ENCODE measurements at regions not wholly inside any gene's neighbourhood (a gene's known extent, or its start where the extent isn't known, plus 50 kb on each side); places are given as distances from the start of the nearest gene placed in this dataset.

DNA sequence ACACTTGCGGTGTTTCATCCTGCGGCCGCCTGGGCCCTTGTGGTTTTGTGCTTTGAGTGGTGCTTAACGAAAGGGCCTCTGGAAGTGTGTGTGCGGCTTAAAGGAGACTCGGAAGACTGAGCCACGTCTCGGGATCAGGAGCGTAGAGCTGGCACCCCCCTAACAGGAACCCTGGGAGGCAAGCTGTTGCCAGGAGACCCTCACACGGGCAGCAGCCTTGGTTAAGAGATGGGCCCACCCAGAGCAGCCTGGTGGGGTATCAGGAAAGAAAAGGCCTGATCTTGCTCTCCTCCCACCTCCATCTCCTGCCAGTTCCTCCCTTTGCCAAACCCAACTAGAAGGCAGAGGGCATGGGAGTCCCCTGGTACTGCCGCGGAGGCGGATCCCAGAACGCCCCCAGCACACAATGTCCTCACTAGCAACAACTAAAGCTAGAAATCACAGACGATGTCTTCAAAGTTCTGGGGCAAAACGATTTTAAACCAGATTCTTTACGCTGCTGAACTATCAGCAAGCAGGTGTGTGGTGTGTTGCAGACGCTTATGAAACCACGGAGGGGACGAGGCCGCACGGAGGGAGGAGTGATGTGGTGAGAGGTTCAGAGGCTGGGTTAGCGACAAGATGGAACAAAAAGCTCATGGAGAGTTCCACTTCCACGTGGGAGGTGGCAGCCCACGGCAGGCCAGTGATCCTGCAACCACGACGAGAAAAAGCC is 67.0 kb upstream of the INPP5A start:
- DNase-seq = no peak
- in situ Hi-C loops (cut with MboI) = loop anchor here (5.0 kb wide), 1 partner anchor 72 kb away; no protein-coding TSS in a partner anchor
- H3K79me2 ChIP-seq (ENCODE audit: insufficient read depth) = no peaks in the 10 kb centered on the region
- H3K9ac ChIP-seq = no peak overlapping the region
- no peak overlapping the region for H3K27ac ChIP-seq
- H3K36me3 ChIP-seq (ENCODE audit: low read depth) = no peaks in the 10 kb centered on the region
- H4K20me1 ChIP-seq (ENCODE audit: insufficient read depth) = no peaks in the 10 kb centered on the region
- no peaks in the 10 kb centered on the region for H3K9me3 ChIP-seq (ENCODE audit: low read depth)
- 84 to 86% methylated on average over 27 of the region's 27 CpGs for WGBS, 2 experiments (ENCODE audit: low coverage in 1 of 2, low lambda C conversion rate in 2 of 2, missing lambda C conversion rate in 2 of 2)
- no peaks in the 10 kb centered on the region for H3K4me1 ChIP-seq (ENCODE audit: insufficient read depth)
- H3K9me2 ChIP-seq (ENCODE audit: insufficient read depth) = no peaks in the 10 kb centered on the region
- H3K4me3 ChIP-seq = no peak overlapping the region
- H3K27me3 ChIP-seq (replicated peaks; ENCODE audit: insufficient read depth) = 0 out of 2 replicates have a peak, but pooled peaks cover 12% of the 10 kb centered on the region
- no peak for TF ChIP-seq EZH2 (IDR thresholded peaks at IDR 0.05; ENCODE audit: insufficient read depth, poor library complexity, severe bottlenecking)
- TF ChIP-seq EZH2phosphoT487 (IDR thresholded peaks at IDR 0.05; ENCODE audit: insufficient read depth, low read depth) = no peak
- no peak overlapping the region for H2AFZ ChIP-seq
- H3K4me2 ChIP-seq (ENCODE audit: unreplicated experiment) = no peak overlapping the region
- H3F3A ChIP-seq (ENCODE audit: insufficient read depth) = no peaks in the 10 kb centered on the region

- Histone ChIP-seq H3K79me2 (ENCODE audit: insufficient read depth) (no peaks in the 10 kb centered on the region), H3K4me1 (ENCODE audit: insufficient read depth) (no peaks in the 10 kb centered on the region), H3K9ac (no peak overlapping the region), H3F3A (ENCODE audit: insufficient read depth) (no peaks in the 10 kb centered on the region), H3K9me3 (ENCODE audit: low read depth) (no peaks in the 10 kb centered on the region), H2AFZ (no peak overlapping the region), H3K4me2 (ENCODE audit: unreplicated experiment) (no peak overlapping the region), H3K27ac (no peak overlapping the region), H3K27me3 (replicated peaks; ENCODE audit: insufficient read depth) (0 out of 2 replicates have a peak, but pooled peaks cover 15% of the 10 kb centered on the region), H4K20me1 (ENCODE audit: insufficient read depth) (no peaks in the 10 kb centered on the region), H3K9me2 (ENCODE audit: insufficient read depth) (no peaks in the 10 kb centered on the region), H3K36me3 (ENCODE audit: low read depth) (no peaks in the 10 kb centered on the region), H3K4me3 (no peak overlapping the region)
- no peak for TF ChIP-seq EZH2 (IDR thresholded peaks at IDR 0.05; ENCODE audit: insufficient read depth, poor library complexity, severe bottlenecking)
- no peak for TF ChIP-seq EZH2phosphoT487 (IDR thresholded peaks at IDR 0.05; ENCODE audit: insufficient read depth, low read depth)
- WGBS, 2 experiments (ENCODE audit: low coverage in 1 of 2, low lambda C conversion rate in 2 of 2, missing lambda C conversion rate in 2 of 2) = 68 to 78% methylated on average over 4 of the region's 4 CpGs
- no peak for DNase-seq
- in situ Hi-C loops (cut with MboI) = loop anchor here (5.0 kb wide), 1 partner anchor 71 kb away; no protein-coding TSS in a partner anchor
Measured at GRCh38 chr10:132471125-132471451, 66.5 kb upstream of the INPP5A start.

DNA sequence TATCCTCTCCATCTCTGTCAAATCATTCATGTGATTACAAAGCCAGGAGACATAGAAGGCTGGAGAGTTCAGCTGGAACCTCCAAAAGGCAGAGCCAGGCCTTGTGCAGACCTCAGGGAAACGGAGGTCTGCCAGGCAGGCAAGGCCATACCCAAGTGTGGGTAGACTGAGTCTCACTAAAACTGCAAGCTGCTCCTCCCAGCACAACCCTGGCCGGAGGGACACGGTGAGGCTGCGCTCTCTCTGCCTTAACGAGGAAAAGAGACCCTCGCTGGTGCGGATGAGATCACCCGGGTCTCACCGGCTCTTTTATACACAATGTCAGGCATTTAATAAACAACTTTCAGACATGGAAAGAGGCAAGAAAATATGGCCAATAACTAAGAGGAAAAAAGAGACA is 66.1 kb upstream of the INPP5A start:
- Histone ChIP-seq H3K9me2 (ENCODE audit: insufficient read depth) (no peaks in the 10 kb centered on the region), H3K4me2 (ENCODE audit: unreplicated experiment) (no peak overlapping the region), H3K4me1 (ENCODE audit: insufficient read depth) (no peaks in the 10 kb centered on the region), H3K9me3 (ENCODE audit: low read depth) (no peaks in the 10 kb centered on the region), H4K20me1 (ENCODE audit: insufficient read depth) (no peaks in the 10 kb centered on the region), H3K4me3 (no peak overlapping the region), H3K9ac (no peak overlapping the region), H3K36me3 (ENCODE audit: low read depth) (no peaks in the 10 kb centered on the region), H3K79me2 (ENCODE audit: insufficient read depth) (no peaks in the 10 kb centered on the region), H3F3A (ENCODE audit: insufficient read depth) (no peaks in the 10 kb centered on the region), H3K27me3 (replicated peaks; ENCODE audit: insufficient read depth) (0 out of 2 replicates have a peak, but pooled peaks cover 15% of the 10 kb centered on the region), H2AFZ (no peak overlapping the region), H3K27ac (no peak overlapping the region)
- WGBS, 2 experiments (ENCODE audit: low coverage in 1 of 2, low lambda C conversion rate in 2 of 2, missing lambda C conversion rate in 2 of 2) = 91 to 93% methylated on average over 9 of the region's 9 CpGs
- no peak for TF ChIP-seq EZH2phosphoT487 (IDR thresholded peaks at IDR 0.05; ENCODE audit: insufficient read depth, low read depth)
- no peak for TF ChIP-seq EZH2 (IDR thresholded peaks at IDR 0.05; ENCODE audit: insufficient read depth, poor library complexity, severe bottlenecking)
- DNase-seq = no peak
- in situ Hi-C loops (cut with MboI) = loop anchor here (5.0 kb wide), 1 partner anchor 71 kb away; no protein-coding TSS in a partner anchor

GRCh38 chr10:132475086-132475485 is 62.5 kb upstream of the INPP5A start:
- no peak for TF ChIP-seq EZH2phosphoT487 (IDR thresholded peaks at IDR 0.05; ENCODE audit: insufficient read depth, low read depth)
- TF ChIP-seq EZH2 (IDR thresholded peaks at IDR 0.05; ENCODE audit: insufficient read depth, poor library complexity, severe bottlenecking) = no peak
- Histone ChIP-seq H3K4me3 (no peak overlapping the region), H3K27ac (no peak overlapping the region), H3K27me3 (replicated peaks; ENCODE audit: insufficient read depth) (0 out of 2 replicates have a peak, but pooled peaks cover 19% of the 10 kb centered on the region), H4K20me1 (ENCODE audit: insufficient read depth) (no peaks in the 10 kb centered on the region), H2AFZ (no peak overlapping the region), H3K79me2 (ENCODE audit: insufficient read depth) (no peaks in the 10 kb centered on the region), H3K4me2 (ENCODE audit: unreplicated experiment) (no peak overlapping the region), H3K9me2 (ENCODE audit: insufficient read depth) (no peaks in the 10 kb centered on the region), H3K36me3 (ENCODE audit: low read depth) (no peaks in the 10 kb centered on the region), H3K4me1 (ENCODE audit: insufficient read depth) (no peaks in the 10 kb centered on the region), H3K9ac (no peak overlapping the region), H3F3A (ENCODE audit: insufficient read depth) (no peaks in the 10 kb centered on the region), H3K9me3 (ENCODE audit: low read depth) (no peaks in the 10 kb centered on the region)
- in situ Hi-C loops (cut with MboI) = no loop called here
- DNase-seq = no peak
- WGBS, 2 experiments (ENCODE audit: low coverage in 1 of 2, low lambda C conversion rate in 2 of 2, missing lambda C conversion rate in 2 of 2) = 18 to 31% methylated on average over 1 of the region's 1 CpG

Measured in GM23248 (cell line).